NCI-H2107 treated with DMSO at 0.1 percent for 48 hours (cell line): ENCODE measurements at regions not wholly inside any gene's neighbourhood (a gene's known extent, or its start where the extent isn't known, plus 50 kb on each side); places are given as distances from the start of the nearest gene placed in this dataset.
A peak's percentile ranks its signal among the peaks of the same experiment; 100 is the strongest.
"Not testable (repeated sequence)": the region's sequence is repeated elsewhere in the genome, so short reads cannot be mapped to it uniquely, and the experiment has no call there.

Experiments used
- DNase-seq: peaks from one replicate; lab custom pipeline; 2025; ENCODE audit not compliant: unreplicated experiment; lab: John Stamatoyannopoulos, UW

DNA sequence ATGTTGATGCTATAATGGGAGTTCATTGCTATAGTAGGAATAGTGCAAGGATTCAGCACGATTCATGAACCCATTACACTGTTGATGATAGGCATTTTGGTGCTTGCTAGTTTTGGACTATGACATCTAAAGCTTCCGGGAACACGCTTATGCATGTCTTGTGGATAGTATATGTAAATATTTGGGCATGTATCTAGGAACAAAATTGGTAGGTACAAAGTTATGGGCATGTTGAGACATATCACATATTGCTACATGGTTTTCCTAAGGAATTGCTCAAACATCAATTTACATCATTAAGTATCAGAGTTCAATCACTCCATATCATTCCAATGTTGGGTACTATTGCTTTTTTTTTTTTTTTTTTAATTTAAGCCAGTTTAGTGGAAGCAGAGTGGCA, 1103.2 kb downstream of the TBC1D22A start:
- DNase-seq = no peak

DNA sequence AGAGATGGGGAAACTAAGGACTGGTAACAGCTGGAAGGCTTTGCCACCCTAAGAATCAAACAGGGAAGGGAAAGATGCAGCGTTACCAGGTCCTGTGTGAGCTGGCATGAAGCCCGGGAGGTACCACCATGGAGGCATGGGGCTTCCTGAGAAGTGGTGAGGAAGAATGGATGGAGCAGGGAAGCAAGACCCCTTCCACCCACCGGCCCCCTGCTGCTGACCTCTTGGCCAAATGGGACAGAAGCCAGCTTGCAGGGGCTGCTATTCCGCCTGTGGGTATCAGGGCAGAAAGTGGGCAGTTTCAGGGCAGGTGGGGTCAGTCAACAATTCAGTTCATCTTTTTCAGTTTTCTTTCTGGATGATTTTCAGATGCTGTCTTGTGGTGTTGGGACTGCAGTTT, 1099.9 kb downstream of the TBC1D22A start:
- no peak for DNase-seq

DNA sequence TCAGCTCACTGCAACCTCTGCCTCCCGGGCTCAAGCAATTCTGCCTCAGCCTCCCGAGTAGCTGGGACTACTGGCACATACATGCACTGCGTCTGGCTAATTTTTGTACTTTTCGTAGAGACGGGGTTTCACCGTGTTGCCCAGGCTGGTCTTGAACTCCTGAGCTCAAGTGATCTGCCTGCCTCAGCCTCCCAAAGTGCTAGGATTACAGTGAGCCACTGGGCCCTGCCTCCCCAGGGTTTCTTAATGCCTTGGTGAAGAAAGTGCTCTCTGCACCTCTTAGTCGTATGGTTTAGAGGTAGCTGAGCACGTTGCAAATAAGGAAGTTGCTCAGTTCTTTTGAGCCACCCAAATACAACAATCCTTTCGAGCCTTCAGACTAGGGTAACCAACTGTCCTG, 1098.5 kb downstream of the TBC1D22A start:
- not testable (repeated sequence) for DNase-seq

DNA sequence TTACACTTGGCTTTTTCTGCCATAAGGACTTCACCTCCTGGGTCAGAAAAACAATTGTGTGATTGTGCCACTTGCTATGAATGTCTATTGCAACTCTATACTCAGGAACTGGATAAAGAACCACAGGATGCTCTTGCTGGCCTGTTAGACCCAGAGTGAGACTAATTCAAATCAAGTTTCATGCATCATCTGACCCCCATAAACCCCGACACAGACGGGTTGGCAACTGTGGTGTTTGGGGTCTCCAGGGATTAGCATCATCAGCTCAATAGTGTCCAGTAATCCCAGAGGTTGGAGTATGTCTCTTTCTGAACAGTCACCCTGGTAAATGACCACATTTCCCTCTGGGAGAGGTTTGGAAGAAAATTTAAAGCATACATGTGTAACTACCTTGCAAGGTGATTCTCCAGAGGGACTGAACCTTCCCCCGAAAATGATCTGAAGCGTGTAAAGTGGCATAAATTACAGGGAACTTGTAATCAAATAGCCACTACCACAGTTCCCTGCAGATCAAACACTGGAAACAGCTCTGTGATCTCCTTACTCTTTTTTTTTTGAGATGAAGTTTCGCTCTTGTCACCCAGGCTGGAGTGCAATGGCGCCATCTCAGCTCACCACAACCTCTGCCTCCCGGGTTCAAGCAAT, 1097.6 kb downstream of the TBC1D22A start:
- DNase-seq = no peak

DNA sequence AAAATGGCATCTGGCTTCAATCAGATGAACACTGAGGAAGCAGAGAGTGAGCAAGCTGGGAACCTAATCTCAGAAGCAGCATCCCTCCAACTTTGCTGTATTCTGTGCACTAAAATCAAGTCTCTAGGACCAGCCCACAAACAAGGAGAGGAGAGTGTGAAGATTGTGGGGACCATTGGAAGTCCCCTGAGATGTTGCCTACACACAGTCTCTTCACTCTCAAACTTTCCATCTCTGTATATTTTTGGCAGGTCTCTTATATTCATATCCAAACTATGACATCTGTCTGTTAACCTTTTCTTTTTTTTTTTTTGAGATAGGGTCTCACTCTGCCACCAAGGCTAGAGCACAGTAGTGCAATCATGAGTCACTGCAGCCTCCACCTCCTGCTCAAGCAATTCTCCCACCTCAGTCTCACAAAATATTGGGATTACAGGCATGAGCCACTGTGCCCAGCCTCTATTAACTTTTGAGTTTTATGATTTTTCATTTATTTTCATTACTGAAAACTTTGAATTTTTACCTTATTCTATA, 1096.4 kb downstream of the TBC1D22A start:
- DNase-seq = no peak

DNA sequence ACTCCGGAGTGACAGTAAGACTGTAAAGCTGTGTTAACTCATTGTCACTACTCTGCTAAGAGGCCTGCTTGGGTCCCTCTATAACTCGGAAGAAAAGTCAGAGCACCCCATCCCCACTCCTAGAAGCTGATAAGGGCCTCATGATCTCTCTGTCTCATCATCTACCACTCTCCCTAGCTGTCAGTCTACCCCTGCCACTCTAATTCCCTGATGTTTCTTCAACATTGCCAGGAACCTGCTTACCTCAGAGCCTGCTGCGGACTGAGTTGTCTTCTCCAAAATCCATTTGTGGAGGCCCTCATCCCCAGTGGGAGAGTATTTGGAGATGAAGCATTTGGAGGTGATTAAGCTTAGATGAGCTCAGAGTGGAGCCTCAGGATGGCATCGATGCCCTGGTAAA, 1092.2 kb downstream of the TBC1D22A start:
- no peak for DNase-seq

DNA sequence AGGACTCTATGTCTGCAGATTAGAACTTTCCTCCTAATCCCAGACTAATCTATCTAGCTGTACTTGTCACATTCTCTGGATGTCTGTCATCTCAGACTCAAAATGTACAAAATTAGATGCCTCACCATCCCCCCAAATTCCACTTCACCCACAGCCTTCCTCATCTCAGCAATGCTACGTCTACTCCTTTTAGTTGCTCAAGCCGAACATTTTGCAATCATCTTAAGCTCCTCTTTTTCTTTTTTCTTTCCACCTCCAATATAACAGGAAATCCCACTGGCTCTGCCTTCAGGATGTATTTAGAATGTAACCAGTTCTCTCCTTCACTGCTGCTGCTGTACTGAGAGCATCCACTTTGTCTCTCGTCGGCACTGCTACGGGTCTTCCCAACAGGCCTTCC, 1091.8 kb downstream of the TBC1D22A start:
- DNase-seq = no peak

DNA sequence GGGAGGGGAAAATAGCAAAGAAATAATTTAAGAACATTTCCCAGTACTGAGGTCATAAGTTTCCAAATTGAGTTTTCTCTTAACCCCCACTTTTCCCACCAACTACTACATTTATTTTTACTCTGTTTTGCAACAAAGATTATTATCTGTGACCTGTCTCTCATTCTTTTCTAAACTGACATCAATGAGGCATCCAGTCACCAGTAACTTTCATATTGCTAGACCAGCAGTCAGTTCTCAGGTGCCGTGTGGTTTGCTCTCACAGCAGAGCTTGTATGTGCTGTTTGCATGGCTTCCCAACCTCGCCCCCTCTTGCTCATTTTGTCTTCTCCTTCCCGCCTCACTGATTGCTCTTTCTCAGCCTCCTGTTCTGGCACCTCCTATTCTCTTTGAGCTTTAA, 1091.3 kb downstream of the TBC1D22A start:
- no peak for DNase-seq

DNA sequence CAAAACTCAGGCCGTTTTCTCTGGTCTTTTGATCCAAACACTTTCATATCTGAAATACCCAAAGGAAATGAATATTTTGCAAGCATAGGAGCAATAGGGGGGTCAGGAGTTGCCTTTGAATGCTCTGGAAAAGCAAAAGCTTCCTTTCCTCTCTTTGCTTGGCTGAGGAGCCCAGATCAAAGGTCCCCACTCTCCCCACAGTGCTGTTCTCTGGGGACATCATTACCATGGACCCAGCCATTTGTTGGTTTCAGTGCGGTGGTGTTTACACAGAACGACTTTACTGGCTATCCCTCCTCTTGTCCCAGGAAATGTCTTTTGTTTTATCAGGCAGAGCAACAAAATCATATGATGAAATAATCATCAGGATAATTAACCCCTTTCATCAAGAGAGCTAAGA, 1089.1 kb downstream of the TBC1D22A start:
- DNase-seq = no peak

DNA sequence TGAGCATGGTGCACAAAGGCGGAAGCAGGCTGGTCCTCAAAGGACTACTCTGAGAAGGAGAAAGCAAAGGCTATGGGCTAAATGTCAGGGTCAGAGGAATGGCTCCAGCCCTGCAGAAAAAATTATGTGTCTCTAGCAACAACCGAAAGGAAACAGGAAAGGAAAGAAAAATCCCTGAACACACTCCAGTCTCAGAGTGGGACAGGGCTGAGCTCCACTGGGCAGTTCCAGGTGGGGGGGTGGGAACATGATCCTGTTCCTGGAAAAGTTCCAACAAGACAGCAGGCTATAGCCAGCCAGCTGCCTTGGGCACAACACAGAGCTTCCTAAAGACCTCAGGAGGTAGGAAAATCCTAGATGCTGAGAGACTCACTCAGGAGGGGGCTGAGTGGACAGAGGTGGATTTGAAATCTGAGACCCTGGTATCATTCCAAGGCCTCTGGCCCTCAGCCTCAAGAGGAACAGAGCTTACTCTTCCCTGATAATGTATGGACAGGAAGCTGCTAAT, 1088.2 kb downstream of the TBC1D22A start:
- no peak for DNase-seq

DNA sequence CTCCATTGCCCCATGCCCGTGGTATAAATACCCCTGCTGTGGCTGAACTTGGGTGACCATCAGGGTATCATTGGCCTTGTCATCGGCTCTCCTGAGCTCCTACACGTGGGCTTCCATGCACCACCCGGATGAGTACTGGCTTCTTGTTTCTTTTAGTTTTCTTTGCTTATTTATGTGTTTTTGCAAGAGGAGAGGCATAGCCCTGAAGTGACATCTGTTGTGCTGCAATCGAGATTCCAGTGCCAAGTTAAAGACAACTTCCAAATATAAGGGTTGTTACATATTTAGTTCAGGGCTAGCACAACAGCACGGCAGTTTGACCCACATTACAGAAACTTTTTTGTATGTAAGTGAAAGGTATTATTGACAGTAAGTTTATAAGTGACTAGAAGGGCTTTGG, 1087.1 kb downstream of the TBC1D22A start:
- DNase-seq = no peak

DNA sequence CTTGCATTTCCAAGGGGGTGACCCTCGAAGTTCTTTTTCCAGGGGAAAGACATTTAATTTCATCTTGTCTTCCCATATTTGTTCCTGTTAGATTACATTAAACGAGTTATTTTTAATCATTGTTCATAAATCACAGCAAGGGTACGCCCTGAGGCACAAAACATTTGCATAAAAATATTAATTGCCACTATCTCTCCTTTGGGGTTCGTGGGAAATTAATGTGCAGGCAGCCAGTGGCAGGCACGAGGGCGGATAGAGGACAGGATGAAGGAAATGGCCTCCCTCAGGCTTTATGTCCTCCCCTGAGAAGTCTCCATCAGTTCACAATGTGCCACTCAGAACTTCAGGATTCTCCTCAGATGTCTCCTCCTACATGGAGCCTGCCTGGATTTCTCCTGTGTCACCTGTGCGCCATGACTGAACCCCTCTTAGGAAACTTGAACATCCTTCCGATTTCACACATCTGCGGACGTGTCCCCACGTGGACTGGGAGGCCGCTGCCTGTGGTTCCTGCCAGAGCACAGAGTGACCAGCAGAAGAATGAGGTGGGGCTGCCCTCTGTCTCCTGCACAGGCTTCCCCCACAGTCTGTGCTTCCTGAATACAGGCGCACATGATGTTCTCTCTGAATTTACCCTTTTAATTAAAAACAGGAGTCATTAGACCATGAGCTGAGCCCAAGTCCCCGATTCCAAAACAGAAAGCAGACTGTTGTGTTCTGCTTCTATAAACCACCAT, 1085.9 kb downstream of the TBC1D22A start:
- DNase-seq = no peak

DNA sequence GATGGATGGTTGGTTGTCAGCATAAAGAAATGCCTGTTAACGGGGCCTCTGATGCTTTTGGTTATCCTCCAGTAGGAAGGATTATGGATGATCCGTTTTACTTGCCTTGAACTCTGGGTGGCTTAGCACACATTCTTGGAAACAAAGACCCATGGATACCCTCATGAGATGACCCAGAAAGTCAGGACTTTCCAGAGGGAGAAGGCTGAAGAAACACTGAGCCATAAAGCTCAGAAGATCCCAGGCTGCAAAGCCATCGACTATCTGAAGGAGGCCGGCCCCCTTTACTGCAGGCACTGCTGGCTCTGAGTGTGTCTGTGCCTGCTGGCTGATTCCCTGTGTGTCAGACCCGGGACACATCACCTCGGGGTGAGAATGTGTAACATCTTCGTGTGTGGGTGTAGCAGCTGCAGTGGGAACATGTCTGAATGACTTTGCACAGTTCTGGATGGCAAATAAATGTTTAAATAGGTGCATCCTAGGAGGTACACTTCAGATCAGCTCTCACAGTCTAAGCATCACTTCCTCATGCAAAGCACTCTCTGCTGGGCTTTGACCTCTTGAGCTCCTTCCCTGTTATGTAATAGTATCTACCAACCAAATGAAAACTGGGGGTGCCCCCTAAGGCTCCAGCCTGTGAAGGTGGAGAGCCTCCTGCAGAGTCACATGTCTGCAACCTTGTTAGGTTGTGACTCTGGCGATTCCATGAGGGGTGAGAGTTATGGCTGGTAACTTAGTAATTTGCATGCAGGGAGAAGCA, 1084.9 kb downstream of the TBC1D22A start:
- no peak for DNase-seq

DNA sequence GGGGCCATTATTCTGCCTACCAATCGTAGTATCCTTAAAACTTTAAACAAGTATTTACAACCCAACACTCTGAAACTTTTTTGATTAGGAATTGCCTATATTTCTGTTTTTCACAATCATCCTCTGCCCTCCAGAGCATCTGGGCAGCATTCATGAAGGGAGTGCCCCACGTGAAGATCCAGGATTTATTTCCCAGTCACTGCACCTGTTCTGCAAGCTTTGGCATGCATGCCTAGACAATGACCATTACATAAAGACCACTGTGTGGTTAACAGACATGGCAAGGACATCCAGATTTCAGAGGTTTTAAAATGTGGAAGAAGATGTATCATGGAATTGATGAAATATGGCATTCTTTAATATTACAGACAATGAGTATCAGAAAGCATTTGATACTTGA, 1083.8 kb downstream of the TBC1D22A start:
- DNase-seq = no peak

DNA sequence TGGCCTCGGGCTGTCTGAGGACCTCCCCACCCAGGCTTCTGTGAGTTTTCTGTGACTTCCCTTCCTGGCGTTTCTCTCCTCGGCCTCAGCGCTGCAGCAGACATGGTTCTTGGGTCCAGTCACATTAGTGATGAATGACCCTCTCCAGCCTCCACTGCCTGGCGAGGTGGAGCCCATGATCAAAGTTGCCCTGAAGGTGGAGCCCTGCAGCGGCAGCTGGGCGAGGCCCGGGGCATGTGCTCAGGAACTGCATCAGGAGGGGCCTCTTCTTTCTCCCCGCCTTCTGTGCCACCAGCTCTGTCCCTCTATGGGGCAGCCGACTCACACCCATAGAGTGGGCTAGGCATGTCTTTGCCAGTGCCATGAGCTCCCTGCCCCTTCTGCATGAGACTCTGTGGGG, 1079.7 kb downstream of the TBC1D22A start:
- DNase-seq = no peak

DNA sequence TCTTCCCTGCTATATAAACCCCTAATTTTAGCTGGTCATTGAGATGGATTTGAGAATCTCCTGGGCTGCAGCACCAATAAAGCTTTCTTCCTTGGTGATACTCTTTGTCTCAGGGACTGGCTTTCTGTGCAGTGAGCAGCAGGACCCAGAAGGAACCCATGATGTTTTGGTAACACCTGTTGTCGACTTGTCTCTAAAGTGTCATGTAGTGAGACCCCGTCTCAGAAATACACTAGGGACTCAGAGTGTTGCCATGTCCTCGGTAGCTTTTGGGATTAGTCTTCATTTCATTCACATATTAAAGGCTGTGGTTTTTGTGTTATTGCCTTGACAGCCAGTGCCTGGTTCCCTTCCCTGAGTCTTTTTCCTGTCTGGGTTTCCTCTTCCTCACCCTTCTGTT, 1078.7 kb downstream of the TBC1D22A start:
- no peak for DNase-seq

DNA sequence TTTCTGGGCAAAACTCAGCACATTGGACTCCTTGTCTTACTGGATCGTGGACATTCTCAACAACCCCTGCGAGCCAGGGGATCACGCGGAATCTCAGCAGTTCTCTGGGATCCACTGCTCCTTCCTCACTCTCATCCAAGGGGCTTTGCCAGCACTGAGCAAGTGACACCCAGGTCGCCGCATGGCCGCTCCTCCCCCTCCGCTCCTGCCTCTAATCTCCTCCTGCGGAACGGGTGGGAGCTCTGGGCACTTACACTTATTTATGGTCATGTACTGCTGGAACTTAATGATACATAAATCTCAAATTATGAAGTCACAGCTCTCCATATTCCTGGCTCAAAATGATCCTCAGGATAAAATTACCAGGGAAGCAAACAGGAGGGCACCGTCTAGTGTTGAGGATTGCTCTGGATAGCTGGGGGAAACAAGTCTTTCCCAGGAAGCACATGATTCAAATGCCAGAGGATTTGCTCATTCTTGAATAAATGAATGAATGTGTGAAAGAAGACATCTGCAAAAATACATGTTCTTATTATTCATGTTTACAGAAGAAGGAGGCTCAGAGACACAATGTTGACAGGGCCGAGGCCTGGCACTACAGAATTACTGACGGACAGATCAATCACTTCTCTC, 1077.3 kb downstream of the TBC1D22A start:
- no peak for DNase-seq

DNA sequence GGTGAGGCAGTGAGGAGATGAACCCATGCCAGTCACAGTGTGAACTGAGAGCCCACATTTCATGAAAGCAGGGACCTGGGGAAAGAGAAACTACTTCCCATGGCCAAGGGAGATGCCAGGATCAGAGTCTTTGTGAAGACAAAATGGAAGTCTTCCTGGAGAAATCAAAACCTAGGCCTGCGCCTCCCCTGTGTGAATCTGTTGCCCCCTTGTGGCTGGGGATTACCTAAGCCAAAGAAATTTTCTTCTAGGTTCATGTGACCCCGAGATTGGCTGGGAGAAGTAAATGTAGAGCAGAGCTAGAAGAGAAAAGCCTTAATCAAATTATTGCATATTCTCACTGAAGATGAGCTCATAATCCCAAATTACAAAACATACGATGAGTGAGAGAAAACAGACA, 1075.3 kb downstream of the TBC1D22A start:
- DNase-seq = peak; percentile 12

DNA sequence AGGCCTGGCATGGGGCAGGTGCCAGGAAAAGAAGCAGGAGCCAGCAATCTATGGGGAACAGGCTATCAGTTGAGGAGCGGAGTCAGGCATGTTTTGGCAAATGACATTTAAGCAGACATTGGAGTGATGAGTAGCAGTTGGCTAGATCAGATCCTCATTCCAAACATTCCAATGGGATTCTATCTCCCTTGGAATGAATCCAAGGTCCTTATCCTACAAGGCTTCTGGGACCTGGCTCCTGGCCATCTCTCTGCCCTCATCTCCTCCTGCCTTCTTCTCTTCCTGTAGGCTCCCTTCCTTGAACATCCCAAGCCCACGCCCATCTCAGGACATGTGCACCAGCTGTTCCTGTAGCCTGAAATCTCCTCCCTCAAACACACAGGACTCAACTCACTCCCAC, 1074.5 kb downstream of the TBC1D22A start:
- no peak for DNase-seq

DNA sequence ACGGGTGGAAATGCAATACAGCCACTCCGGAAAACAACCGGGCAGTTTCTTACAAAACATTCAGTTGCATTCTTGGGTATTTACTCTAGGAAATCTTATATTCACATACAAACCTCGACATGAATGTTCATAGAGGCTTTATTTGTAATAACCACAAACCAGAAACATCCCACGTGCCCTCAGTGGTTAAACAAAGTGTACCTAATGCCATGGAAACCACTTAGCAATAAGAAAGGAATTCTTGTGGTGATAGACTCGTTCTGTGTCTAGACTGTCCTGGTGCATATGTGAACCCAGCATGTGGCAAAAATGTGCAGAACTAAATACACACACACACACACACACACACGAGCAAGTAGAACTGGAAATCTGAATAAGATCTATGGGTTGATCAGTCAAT, 1073.3 kb downstream of the TBC1D22A start:
- DNase-seq = no peak

DNA sequence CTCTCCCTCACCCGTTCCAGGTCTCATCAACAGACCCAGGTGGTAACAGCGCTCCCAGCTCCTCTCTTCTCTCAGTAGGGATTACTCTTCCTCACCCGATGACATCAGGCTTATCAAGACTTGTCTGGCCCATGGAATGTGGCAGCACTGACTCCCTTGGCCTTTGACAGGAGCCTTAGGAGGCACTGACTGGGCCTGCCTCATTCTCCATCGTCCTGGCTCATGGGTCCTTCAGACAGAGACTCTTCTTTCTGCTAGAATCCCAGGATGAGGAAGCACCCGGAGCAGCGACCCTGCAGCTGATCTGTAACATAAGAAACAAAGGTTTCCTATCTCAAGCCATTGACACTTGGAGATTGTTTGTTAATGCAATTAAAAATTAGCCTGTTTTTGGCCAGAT, 1063.6 kb downstream of the TBC1D22A start:
- no peak for DNase-seq
